GM18505 (cell line): ENCODE measurements at regions not wholly inside any gene's neighbourhood (a gene's known extent, or its start where the extent isn't known, plus 50 kb on each side); places are given as distances from the start of the nearest gene placed in this dataset.
"Not testable (repeated sequence)": the region's sequence is repeated elsewhere in the genome, so short reads cannot be mapped to it uniquely, and the experiment has no call there.

Experiments used
- ATAC-seq: cut with Tn5 transposase; IDR thresholded peaks from one replicate; pipeline ENCODE4 v1.9.1; 2021; ENCODE audit not compliant: unreplicated experiment
- POLR2A ChIP-seq: IDR thresholded peaks from 4 replicates; pipeline ENCODE4 v1.6.1; 2011; ENCODE audit warnings: borderline replicate concordance; ENCODE audit not compliant: insufficient read depth, insufficient read length; ENCODE audit errors: extremely low read depth

DNA sequence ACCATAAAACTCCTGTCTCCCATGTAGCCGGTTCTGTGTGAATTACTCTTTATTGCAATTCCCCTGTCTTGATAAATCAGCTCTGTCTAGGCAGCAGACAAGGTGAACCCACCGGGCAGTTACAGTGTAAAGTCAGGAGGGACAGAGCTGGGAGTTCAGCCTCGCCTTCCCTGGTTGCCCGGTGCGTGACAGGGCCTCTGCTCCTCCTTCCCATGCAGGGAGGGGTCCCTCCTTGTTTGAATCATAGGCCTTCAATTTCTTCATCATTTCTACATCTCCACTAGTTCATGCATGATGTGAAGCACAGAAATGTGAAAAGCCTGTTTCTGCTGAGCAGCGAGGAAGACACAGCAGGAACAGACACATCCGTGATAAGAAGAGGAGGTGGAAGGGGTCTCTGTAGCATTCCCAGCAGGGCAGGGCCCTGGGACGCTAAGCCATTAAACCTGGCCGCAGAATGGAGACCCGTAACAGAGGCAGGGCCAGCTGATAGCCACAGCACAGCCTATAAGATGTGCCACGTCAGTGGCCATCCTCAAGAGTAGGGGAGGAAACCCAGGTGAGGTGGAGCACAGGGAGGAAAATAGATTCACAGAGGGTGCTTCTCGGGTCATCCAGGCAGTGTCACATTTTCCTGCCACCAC is 106.7 kb upstream of the CST7 start:
- no peak for TF ChIP-seq POLR2A
- ATAC-seq: no peak

- peak; percentile 87 for ATAC-seq
- no peak for TF ChIP-seq POLR2A
Observed at GRCh38 chr20:24842918-24843715, 106.0 kb upstream of the CST7 start.

DNA sequence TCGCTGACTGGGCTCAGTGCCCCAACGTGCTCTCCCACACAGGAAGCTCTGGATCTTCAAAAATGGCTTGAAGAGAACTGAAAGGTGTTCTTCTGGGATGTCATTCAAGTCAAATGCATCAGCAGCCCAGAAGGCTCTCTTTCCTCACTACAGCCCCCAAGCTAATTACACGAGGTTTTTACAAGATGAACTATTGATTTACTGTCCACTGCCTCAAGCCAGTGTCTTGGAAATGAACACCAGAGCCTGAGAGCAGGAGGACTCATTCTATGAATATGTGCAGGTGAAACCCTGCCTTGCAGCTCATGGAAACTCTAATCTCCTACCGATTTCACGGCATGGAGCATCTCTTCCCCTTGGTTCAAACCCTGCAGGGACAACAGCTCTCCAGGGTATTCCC is 98.9 kb upstream of the CST7 start:
- no peak for ATAC-seq
- no peak for TF ChIP-seq POLR2A

DNA sequence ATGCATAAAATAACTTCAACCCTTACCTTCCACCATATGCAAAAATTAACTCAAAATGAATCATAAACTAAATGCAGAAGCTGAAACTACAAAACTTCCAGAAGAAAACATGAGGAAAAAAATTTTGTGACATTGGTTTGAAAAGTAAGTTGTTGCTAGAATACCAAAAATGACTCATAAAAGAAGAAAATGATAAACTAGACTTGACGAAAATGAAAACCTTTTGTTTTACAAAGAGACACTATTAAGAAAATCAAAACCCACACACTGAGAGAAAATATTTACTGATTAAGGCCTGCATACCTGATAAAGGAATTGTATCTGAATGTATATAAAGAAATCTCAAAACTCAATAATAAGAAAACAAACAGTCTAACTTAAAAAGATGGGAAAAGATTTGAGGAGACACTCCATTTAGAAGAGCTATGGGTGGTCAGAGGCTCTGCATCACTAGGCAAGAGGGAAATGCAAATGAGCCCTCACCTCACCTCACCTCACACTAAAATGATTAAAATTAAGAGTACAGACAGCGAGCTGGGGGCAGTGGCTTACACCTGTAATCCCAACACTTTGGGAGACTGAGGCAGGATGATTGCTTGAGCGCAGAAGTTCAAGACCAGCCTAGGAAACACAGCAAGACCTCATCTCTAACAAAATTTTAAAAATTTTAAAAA is 97.6 kb upstream of the CST7 start:
- no peak for TF ChIP-seq POLR2A
- ATAC-seq: no peak

DNA sequence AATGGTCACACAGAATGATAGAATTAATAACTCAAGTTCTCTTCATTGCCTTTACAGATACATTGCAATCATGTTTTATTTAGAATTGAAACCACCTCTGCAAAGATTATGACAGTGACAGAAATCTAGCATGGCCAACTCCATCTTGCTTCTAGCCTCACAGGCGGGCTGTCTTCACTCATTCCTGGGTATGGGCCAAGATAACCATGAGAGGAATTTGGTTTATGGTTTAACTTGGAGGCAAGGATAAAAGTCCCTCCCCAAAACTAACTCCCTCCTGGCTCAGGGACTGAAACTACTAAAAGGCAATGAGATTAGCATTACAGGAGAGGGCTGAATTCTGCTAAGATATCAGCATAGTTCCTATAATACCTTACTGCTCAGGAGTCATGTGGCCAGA is 95.2 kb upstream of the CST7 start:
- ATAC-seq: no peak
- TF ChIP-seq POLR2A: no peak

DNA sequence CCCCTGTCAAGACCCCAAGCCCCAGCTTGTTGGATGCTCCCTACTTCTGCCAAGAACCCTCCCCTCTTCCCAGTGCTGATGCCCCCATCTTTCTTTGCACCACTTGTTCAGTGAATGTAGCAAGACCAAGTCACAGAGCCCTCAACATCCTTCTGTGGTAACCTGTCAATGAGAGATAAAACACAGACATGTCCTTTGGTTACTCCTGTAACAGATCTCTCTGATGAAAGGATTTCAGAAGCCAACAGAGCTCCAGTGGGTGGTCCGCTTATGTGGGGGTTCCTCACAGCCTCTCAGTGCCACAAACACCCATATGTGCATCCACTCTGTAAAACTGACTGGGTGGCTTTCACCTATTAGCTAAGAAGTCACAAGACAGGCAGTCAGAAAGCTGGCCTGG is 93.2 kb upstream of the CST7 start:
- no peak for ATAC-seq
- TF ChIP-seq POLR2A: no peak

GRCh38 chr20:24858500-24858899 is 90.6 kb upstream of the CST7 start:
- ATAC-seq: not testable (repeated sequence)

GRCh38 chr20:24859539-24859938 is 89.5 kb upstream of the CST7 start:
- TF ChIP-seq POLR2A: no peak
- no peak for ATAC-seq

DNA sequence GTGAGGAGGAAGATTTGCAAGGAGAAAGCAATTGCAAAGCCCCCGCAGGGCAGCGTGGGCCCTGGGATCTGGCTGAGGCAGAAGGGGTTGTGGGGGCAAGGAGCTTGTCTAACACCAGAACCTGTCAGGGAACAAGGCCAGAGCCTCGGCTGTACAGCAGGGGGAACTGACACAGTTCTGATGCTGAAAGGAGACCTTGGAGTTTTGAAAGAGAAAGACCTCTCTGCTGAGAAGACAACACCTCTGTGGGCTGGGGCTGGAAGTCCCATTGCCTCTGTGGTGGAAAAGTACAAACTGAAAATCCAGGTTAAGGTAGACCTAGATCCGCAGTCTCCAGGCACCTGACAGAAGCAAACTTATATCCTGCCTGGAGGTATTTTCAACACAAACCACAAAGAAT is 86.9 kb upstream of the CST7 start:
- no peak for ATAC-seq
- TF ChIP-seq POLR2A: no peak

- no peak for TF ChIP-seq POLR2A
- no peak for ATAC-seq
Observed at GRCh38 chr20:24862606-24863005, 86.5 kb upstream of the CST7 start.

- ATAC-seq: no peak
- no peak for TF ChIP-seq POLR2A
Observed at GRCh38 chr20:24863356-24863755, 85.7 kb upstream of the CST7 start.

GRCh38 chr20:24866008-24866407 is 83.1 kb upstream of the CST7 start:
- TF ChIP-seq POLR2A: no peak

DNA sequence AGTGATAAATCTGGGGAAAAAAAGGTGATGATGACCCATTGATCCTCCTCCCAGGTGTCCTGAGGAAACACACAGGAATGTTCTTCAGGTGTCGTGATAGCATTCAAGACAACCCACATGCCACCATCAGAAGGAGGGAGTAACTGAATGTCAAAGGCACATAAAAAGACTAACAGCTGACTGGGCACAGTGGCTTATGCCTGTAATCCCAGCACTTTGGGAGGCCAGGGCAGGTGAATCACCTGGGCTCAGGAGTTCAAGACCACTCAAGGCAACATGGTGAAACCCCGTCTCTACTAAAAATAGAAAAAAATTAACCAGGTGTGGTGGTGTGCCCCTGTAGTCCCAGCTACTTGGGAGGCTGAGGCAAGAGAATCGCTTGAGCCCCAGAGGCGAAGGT is 82.3 kb upstream of the CST7 start:
- no peak for TF ChIP-seq POLR2A
- ATAC-seq: no peak

More at GRCh38 chr20:24866008-24866407, 83.1 kb upstream of the CST7 start:
- no peak for ATAC-seq

- no peak for TF ChIP-seq POLR2A
- no peak for ATAC-seq
Observed at GRCh38 chr20:24867556-24867955, 81.5 kb upstream of the CST7 start.

GRCh38 chr20:24868396-24868927 is 80.6 kb upstream of the CST7 start:
- ATAC-seq: no peak
- no peak for TF ChIP-seq POLR2A

DNA sequence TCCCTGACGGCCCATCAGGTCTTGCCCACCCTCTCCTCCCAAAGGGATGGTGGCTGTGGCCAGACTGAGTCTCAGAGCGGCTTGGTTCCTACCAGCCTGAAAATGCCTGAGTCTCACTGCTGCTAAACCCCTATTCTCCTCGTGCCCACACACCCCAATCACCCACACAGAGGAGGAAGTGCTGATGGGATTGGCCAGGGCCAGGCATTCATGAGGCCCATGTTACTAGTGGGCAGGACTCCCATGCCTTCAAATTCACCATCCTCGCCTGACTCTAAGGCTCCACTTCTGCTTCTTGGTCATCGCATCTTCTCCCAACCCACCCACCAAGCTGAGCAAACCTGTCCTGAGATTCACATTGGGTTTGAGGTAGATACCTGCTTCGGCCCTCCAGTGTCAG is 80.1 kb upstream of the CST7 start:
- TF ChIP-seq POLR2A: no peak
- no peak for ATAC-seq
